ENCODE measurements at regions not wholly inside any gene's neighbourhood (a gene's known extent, or its start where the extent isn't known, plus 50 kb on each side); places are given as distances from the start of the nearest gene placed in this dataset.

DNA sequence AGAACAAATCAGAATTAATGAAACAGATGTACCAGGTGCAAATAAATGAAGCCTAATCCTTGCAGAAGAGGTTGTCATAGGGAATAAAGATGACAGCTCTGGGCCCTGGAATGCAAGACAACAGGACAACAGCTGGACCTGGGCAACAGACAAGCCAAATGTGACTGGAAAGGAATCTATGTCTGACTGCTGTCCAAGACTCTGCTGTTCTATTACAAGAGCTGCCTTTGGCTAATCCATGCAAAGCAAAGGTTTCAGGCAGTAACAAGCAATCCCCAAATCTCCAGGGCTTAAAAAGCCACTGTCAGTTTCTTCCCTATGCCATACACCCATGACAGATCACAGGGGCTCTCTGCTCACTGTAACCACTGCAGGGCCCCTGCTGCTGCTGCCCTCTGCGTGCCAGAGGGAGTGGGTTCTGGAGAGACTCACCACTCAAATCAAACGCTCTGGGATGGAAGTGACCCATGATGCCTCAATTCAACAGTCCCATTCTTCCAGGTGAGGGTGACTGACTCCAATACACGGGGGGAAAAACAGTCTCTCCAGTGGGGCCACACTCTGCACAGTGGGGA, 218.9 kb upstream of the SFSWAP start:
- no peak for TF ChIP-seq BHLHE40 (IDR thresholded peaks at IDR 0.05; ENCODE audit: borderline replicate concordance)
- ChIA-PET CTCF (interaction anchor here (0.5 kb wide), 1 partner anchor 25 kb away, joined by 3 read pairs; no protein-coding TSS in a partner anchor), POLR2A (no interaction called here)
- no peak for DNase-seq (ENCODE audit: extremely low spot score)

- ChIA-PET POLR2A (no interaction called here), CTCF (no interaction called here)
- no peak for TF ChIP-seq LEF1 (IDR thresholded peaks at IDR 0.05; ENCODE audit: borderline replicate concordance)
- no peak for TF ChIP-seq BHLHE40 (IDR thresholded peaks at IDR 0.05; ENCODE audit: borderline replicate concordance)
- no peak for TF ChIP-seq ARNT (IDR thresholded peaks at IDR 0.05)
- TF ChIP-seq L3MBTL2 (conservative IDR thresholded peaks at IDR 0.05): no peak
- no peak for TF ChIP-seq HDGF (IDR thresholded peaks at IDR 0.05; ENCODE audit: borderline replicate concordance)
- TF ChIP-seq NFRKB (IDR thresholded peaks at IDR 0.05): no peak
- TF ChIP-seq CTBP1 (IDR thresholded peaks at IDR 0.05; ENCODE audit: borderline replicate concordance): no peak
- TF ChIP-seq FOXA1 (IDR thresholded peaks at IDR 0.05): no peak
- no peak for TF ChIP-seq ZNF384 (IDR thresholded peaks at IDR 0.05)
- TF ChIP-seq PKNOX1 (IDR thresholded peaks at IDR 0.05): no peak
- TF ChIP-seq FOXK2 (IDR thresholded peaks at IDR 0.05): no peak
- TF ChIP-seq TARDBP (IDR thresholded peaks at IDR 0.05): no peak
- no peak for TF ChIP-seq SP1 (IDR thresholded peaks at IDR 0.05)
- TF ChIP-seq FOXM1 (IDR thresholded peaks at IDR 0.05; ENCODE audit: borderline replicate concordance): no peak
- no peak for DNase-seq (ENCODE audit: extremely low spot score)
Observed at GRCh38 chr12:131493068-131493826, 217.6 kb upstream of the SFSWAP start.

- ChIA-PET CTCF (no interaction called here), POLR2A (no interaction called here)
- TF ChIP-seq L3MBTL2 (conservative IDR thresholded peaks at IDR 0.05) (no peak), PKNOX1 (IDR thresholded peaks at IDR 0.05) (no peak), BHLHE40 (IDR thresholded peaks at IDR 0.05; ENCODE audit: borderline replicate concordance) (no peak), ARNT (IDR thresholded peaks at IDR 0.05) (no peak), LEF1 (IDR thresholded peaks at IDR 0.05; ENCODE audit: borderline replicate concordance) (no peak), FOXM1 (IDR thresholded peaks at IDR 0.05; ENCODE audit: borderline replicate concordance) (no peak), CTBP1 (IDR thresholded peaks at IDR 0.05; ENCODE audit: borderline replicate concordance) (no peak), ELF4 (IDR thresholded peaks at IDR 0.05) (no peak), HDGF (IDR thresholded peaks at IDR 0.05; ENCODE audit: borderline replicate concordance) (no peak), SUZ12 (IDR thresholded peaks at IDR 0.05) (no peak), TARDBP (IDR thresholded peaks at IDR 0.05) (no peak), SP1 (IDR thresholded peaks at IDR 0.05) (no peak), FOXK2 (IDR thresholded peaks at IDR 0.05) (no peak), FOXA1 (IDR thresholded peaks at IDR 0.05) (no peak), ZNF384 (IDR thresholded peaks at IDR 0.05) (no peak), NFRKB (IDR thresholded peaks at IDR 0.05) (no peak)
- DNase-seq (ENCODE audit: extremely low spot score): no peak
Observed at GRCh38 chr12:131494216-131494615, 216.7 kb upstream of the SFSWAP start.

DNA sequence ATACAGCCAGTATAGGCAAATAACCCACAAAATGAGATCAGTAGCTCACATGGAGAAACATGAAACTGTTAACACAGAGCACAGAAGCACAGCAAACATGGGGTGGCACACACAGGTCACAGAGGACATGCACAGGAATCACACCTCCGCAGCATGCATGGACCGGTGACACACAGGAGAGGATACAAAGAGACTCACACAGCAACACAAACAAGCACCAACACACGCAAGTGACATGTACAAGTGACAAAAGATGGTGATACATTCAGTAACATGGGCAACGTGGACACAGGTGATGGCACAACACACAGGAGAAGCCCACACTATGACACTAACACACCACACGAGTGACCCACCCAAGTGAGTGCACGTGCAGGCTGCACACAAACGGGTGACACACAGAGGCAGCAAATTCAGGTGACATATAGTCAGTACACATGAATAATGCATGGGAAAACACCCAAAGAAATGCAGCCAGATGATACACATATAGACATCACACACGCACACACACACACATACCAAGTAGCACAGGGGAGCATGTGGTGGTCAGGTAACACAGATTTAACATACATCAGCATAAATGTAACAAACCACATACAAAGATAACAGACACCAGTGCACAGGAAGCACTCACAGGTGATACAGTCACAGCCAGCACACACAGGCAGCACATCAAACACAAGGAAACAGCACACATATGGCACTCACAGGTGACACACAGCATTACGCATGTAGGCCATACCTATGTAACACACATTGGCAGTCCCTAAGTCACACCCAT, 216.0 kb upstream of the SFSWAP start:
- no peak for DNase-seq (ENCODE audit: extremely low spot score)
- TF ChIP-seq PKNOX1 (IDR thresholded peaks at IDR 0.05) (no peak), HDGF (IDR thresholded peaks at IDR 0.05; ENCODE audit: borderline replicate concordance) (no peak), ARNT (IDR thresholded peaks at IDR 0.05) (no peak), SUZ12 (IDR thresholded peaks at IDR 0.05) (no peak), FOXK2 (IDR thresholded peaks at IDR 0.05) (no peak), FOXA1 (IDR thresholded peaks at IDR 0.05) (no peak), ZNF384 (IDR thresholded peaks at IDR 0.05) (no peak), NFRKB (IDR thresholded peaks at IDR 0.05) (no peak), L3MBTL2 (conservative IDR thresholded peaks at IDR 0.05) (no peak), SP1 (IDR thresholded peaks at IDR 0.05) (no peak), FOXM1 (IDR thresholded peaks at IDR 0.05; ENCODE audit: borderline replicate concordance) (no peak)
- ChIA-PET POLR2A (no interaction called here), CTCF (no interaction called here)

DNA sequence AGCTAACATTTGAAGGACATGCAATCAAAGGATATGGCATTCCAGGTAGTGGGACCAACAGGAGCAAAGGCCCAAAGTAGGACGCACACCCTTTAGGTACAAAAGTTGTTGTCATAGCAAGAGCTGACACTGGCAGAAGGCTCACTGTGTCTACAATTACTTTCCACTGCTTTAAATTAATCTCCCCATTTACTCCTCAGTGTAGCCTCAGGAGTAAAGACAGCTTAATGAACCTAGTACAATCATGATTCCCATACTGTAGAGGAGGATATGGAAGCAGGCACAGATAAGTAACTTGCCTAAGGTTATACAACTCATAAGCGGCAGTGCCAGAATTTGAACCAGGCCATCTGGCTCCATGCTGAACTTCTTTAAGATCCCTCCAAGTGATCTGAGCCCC, 212.9 kb upstream of the SFSWAP start:
- no peak for DNase-seq (ENCODE audit: extremely low spot score)
- ChIA-PET CTCF (no interaction called here), POLR2A (no interaction called here)
- no peak for TF ChIP-seq NFRKB (IDR thresholded peaks at IDR 0.05)
- no peak for TF ChIP-seq PKNOX1 (IDR thresholded peaks at IDR 0.05)
- TF ChIP-seq FOXA1 (IDR thresholded peaks at IDR 0.05): no peak
- no peak for TF ChIP-seq SP1 (IDR thresholded peaks at IDR 0.05)
- TF ChIP-seq TARDBP (IDR thresholded peaks at IDR 0.05): no peak
- TF ChIP-seq ZNF384 (IDR thresholded peaks at IDR 0.05): no peak
- TF ChIP-seq L3MBTL2 (conservative IDR thresholded peaks at IDR 0.05): no peak
- TF ChIP-seq ELF4 (IDR thresholded peaks at IDR 0.05): no peak
- TF ChIP-seq HDGF (IDR thresholded peaks at IDR 0.05; ENCODE audit: borderline replicate concordance): no peak
- no peak for TF ChIP-seq CTBP1 (IDR thresholded peaks at IDR 0.05; ENCODE audit: borderline replicate concordance)
